Upper lobe of right lung (tissue), 1 donor: ENCODE measurements at regions not wholly inside any gene's neighbourhood (a gene's known extent, or its start where the extent isn't known, plus 50 kb on each side); places are given as distances from the start of the nearest gene placed in this dataset.

Source experiments
- ATAC-seq: fragments of 200-7000 bp; cut with Tn5 transposase; one replicate; pipeline ENCODE4 v1.9.1; 2020; ENCODE audit warnings: mild to moderate bottlenecking, moderate library complexity
- DNase-seq: peaks from one replicate; pipeline ENCODE4 v3.0.0-alpha.2; 2020
- H3K27ac ChIP-seq: fragments of 200-600 bp; one replicate; pipeline ENCODE4 v1.8.0; 2022
- H3K27me3 ChIP-seq: fragments of 200-600 bp; one replicate; pipeline ENCODE4 v1.8.0; 2022; ENCODE audit warnings: mild to moderate bottlenecking
- H3K36me3 ChIP-seq: fragments of 200-600 bp; one replicate; pipeline ENCODE4 v1.8.0; 2022
- H3K4me1 ChIP-seq: fragments of 200-600 bp; one replicate; pipeline ENCODE4 v1.8.0; 2022
- H3K4me3 ChIP-seq: fragments of 200-600 bp; one replicate; pipeline ENCODE4 v1.8.0; 2022; ENCODE audit warnings: mild to moderate bottlenecking
- H3K9me3 ChIP-seq: fragments of 200-600 bp; one replicate; pipeline ENCODE4 v1.8.0; 2022
- intact Hi-C: fragments of 100-400 bp; cut with DNase I; formaldehyde crosslinking; loops from one replicate; pipeline ENCODE4 v1.11.0; 2022
- TF ChIP-seq, protein P1 (sequence below): fragments of 200-600 bp; IDR thresholded peaks from one replicate; pipeline ENCODE4 v1.8.0; 2022; ENCODE audit warnings: antibody characterized with exemption
- donor health status: DM: no; HTN: yes; CAD: no; lungs with severe emphysema.

DNA sequence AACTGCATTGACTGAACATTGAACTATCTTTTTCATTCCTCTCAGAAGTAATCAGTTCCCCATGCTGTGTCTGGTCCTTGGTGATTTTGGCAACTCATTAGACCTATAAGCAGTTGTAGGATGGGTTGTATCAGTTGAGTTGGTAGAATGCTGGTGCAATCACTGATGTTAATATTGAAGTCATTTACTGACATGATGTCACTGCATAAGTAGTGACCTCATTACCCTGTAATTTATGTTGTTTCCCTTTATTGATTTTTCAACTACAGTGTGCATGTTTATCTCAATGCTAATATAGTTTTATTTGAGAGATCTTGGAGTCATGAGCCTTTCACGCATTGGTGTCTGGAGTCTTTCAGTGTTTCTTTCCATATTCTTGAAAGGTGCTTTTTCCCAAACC lies 275.0 kb downstream of the SPATA31D1 start:
- Histone ChIP-seq H3K4me1 (no peaks in the 10 kb centered on the region), H3K9me3 (no peaks in the 10 kb centered on the region), H3K4me3 (no peak overlapping the region), H3K36me3 (no peaks in the 10 kb centered on the region), H3K27me3 (no peaks in the 10 kb centered on the region), H3K27ac (no peak overlapping the region)
- DNase-seq (no peak), ATAC-seq (no peak)
- intact Hi-C loops = no loop called here
- TF ChIP-seq, protein P1, sequence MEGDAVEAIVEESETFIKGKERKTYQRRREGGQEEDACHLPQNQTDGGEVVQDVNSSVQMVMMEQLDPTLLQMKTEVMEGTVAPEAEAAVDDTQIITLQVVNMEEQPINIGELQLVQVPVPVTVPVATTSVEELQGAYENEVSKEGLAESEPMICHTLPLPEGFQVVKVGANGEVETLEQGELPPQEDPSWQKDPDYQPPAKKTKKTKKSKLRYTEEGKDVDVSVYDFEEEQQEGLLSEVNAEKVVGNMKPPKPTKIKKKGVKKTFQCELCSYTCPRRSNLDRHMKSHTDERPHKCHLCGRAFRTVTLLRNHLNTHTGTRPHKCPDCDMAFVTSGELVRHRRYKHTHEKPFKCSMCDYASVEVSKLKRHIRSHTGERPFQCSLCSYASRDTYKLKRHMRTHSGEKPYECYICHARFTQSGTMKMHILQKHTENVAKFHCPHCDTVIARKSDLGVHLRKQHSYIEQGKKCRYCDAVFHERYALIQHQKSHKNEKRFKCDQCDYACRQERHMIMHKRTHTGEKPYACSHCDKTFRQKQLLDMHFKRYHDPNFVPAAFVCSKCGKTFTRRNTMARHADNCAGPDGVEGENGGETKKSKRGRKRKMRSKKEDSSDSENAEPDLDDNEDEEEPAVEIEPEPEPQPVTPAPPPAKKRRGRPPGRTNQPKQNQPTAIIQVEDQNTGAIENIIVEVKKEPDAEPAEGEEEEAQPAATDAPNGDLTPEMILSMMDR = no peak

DNA sequence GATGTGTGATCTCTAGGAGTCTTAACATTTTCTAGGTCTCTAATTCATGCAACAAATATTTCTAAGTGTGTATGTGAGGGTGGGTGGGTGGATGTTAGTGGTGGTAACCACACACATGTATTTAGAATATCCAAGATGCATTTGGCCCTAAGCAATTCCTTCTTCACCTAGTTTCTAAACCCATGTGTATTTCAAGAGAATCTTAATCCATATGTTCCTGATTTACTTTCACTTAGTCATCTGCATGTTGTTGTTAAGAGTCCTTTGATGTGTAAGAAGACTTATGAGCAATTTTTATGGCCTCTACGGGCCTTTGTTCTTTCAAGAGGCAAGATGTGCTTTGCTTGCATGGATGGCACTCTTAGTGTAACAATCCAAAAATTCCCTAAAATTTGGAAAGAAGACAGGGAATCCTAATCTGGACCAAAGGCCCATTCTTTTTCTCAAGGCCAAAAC lies 282.6 kb downstream of the SPATA31D1 start:
- ATAC-seq = no peak
- Histone ChIP-seq H3K27ac (no peak overlapping the region), H3K27me3 (no peaks in the 10 kb centered on the region), H3K36me3 (no peaks in the 10 kb centered on the region), H3K4me1 (no peaks in the 10 kb centered on the region), H3K4me3 (no peak overlapping the region), H3K9me3 (no peaks in the 10 kb centered on the region)
- no peak for DNase-seq
- TF ChIP-seq, protein P1 = no peak
- intact Hi-C loops = no loop called here

DNA sequence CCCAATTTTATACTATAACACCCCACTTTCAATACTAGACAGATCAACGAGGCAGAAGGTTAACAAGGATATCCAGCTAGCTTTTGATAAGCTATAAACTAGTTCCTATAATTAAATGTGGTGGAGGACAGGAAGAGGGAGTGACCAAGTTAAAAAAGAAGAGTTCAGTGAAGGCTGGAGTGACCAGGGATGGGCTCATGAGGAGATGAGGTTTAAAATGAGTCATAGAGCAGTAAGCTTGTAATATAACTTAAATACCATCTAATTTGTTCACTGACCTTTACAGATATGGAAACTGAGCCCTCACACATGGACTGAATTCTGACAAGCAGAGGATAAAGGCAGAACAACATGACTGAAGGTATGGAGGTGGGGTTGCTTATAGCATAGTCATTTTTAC lies 284.5 kb downstream of the SPATA31D1 start:
- H3K9me3 ChIP-seq = no peaks in the 10 kb centered on the region
- H3K27ac ChIP-seq = no peak overlapping the region
- TF ChIP-seq, protein P1 = no peak
- no peaks in the 10 kb centered on the region for H3K36me3 ChIP-seq
- H3K4me1 ChIP-seq = no peaks in the 10 kb centered on the region
- no peaks in the 10 kb centered on the region for H3K27me3 ChIP-seq
- ATAC-seq = no peak
- intact Hi-C loops = no loop called here
- H3K4me3 ChIP-seq = no peak overlapping the region
- no peak for DNase-seq

DNA sequence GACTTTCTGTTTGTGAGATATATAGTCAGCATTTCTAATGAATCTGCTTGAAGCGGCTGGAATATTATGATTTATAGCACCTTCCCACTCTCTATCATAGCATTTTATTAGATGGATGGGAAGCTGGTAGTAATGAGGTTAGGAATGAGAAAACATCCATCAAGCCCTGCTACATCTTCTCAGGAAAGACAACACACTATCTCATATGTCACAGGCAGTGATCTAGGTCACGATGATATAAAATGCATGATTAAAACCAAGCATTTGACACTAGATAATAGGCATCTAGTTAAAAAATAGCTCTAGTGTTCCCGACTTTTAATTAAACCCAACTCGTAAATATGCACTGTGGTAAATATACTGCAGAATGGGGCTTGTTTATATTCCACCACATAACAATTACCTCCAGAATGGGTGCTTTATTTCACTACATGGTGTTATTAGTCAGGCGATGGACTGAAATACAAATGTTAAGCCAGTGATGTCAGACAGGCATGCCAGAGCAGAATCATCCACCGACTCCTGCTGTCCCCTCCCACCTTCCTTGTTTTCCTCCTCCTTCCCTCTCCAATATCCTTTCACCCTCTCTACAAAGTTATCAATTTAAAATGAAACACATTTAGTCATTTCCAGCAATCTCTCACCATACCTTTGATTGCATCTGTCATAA lies 286.8 kb downstream of the SPATA31D1 start:
- Histone ChIP-seq H3K27ac (no peak overlapping the region), H3K9me3 (no peaks in the 10 kb centered on the region), H3K27me3 (no peaks in the 10 kb centered on the region), H3K4me1 (no peaks in the 10 kb centered on the region), H3K36me3 (no peaks in the 10 kb centered on the region), H3K4me3 (no peak overlapping the region)
- TF ChIP-seq, protein P1 = no peak
- intact Hi-C loops = no loop called here
- DNase-seq = no peak
- ATAC-seq = no peak

DNA sequence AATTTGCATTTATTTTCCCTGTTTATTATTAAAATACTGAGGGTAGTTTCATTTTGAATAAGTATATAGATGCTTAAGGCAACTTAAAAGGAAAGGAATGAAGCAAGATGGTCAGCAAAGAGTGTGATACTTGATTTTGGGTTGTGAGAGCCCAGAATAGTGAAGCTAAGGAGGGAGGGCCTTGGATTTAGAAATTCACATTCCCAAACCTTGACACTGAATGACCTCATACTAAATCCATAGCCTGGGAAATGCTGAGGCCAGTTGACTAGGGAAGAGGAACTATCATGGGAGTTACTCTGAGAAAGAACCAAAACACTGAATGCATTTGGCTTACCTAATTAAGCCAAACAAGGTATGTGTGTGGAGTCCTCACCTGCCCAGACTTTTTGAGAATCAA lies 292.5 kb downstream of the SPATA31D1 start:
- Histone ChIP-seq H3K9me3 (no peaks in the 10 kb centered on the region), H3K27ac (no peak overlapping the region), H3K36me3 (no peaks in the 10 kb centered on the region), H3K4me1 (no peaks in the 10 kb centered on the region), H3K27me3 (no peaks in the 10 kb centered on the region), H3K4me3 (no peak overlapping the region)
- DNase-seq (no peak), ATAC-seq (no peak)
- intact Hi-C loops = no loop called here
- TF ChIP-seq, protein P1 = no peak

DNA sequence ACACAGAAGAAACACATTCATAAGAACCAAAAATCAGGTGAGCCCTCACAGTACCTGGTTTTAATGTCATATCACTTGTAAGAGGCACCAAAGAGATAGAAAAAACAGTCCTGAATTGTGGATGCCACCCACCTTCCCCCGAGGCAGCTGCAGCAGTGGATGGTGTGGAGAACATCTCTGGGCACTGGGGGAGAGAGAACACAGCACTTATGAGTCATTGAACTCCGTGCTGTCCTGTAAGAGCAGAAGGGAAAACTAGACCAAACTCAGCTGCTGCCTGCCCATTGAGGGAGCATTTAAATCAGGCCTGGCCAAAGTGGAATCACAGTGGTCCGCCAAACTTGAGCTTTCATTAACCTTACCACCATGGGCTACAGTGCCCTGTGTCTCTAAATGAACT lies 296.2 kb downstream of the SPATA31D1 start:
- no peak overlapping the region for H3K27ac ChIP-seq

More for the DNA sequence above, 296.2 kb downstream of the SPATA31D1 start:
- H3K9me3 ChIP-seq = peaks cover 4% of the 10 kb centered on the region
- H3K36me3 ChIP-seq = no peaks in the 10 kb centered on the region
- no peak for ATAC-seq
- H3K4me3 ChIP-seq = no peak overlapping the region
- no peaks in the 10 kb centered on the region for H3K4me1 ChIP-seq
- no peaks in the 10 kb centered on the region for H3K27me3 ChIP-seq
- DNase-seq = no peak
- TF ChIP-seq, protein P1 = no peak
- intact Hi-C loops = no loop called here
